Activated T-cell treated with anti-CD3 and anti-CD28 coated beads, Interleukin-2, amount 50 U/mL, for 72 hours (primary cell): ENCODE measurements at regions not wholly inside any gene's neighbourhood (a gene's known extent, or its start where the extent isn't known, plus 50 kb on each side); places are given as distances from the start of the nearest gene placed in this dataset.
"Not testable (repeated sequence)": the region's sequence is repeated elsewhere in the genome, so short reads cannot be mapped to it uniquely, and the experiment has no call there.

ENCODE experiments used
- ATAC-seq, 2 donors: fragments of 150-1000 bp; cut with Tn5 transposase; replicated peaks in 1 of 2; 2 replicates each; pipeline ENCODE4 v1.10.0; 2021; ENCODE audit warnings: moderate library complexity in 2 of 2, mild to moderate bottlenecking in 1 of 2
- DNase-seq, 2 donors: peaks; one replicate each; pipeline ENCODE4 v3.0.0; 2021 to 2022; ENCODE audit warnings: mixed read lengths in 1 of 2
- H3K27ac Mint-ChIP-seq: one replicate; pipeline ENCODE4 v1.8.0; 2022; ENCODE audit warnings: mild to moderate bottlenecking, moderate library complexity, mixed read lengths
- H3K27me3 Mint-ChIP-seq: one replicate; pipeline ENCODE4 v1.8.0; 2022; ENCODE audit warnings: low read depth, mixed read lengths
- H3K36me3 Mint-ChIP-seq, 2 donors: one replicate each; pipeline ENCODE4 v1.8.0; 2022; ENCODE audit warnings: mixed read lengths in 2 of 2, mild to moderate bottlenecking in 1 of 2; ENCODE audit not compliant: insufficient read depth in 2 of 2
- H3K4me1 Mint-ChIP-seq: one replicate; pipeline ENCODE4 v1.8.0; 2022; ENCODE audit warnings: low read depth, mixed read lengths
- H3K4me3 Mint-ChIP-seq, 2 donors: one replicate each; pipeline ENCODE4 v1.8.0; 2022; ENCODE audit warnings: mild to moderate bottlenecking in 2 of 2, mixed read lengths in 2 of 2, moderate library complexity in 2 of 2
- H3K9me3 Mint-ChIP-seq, 2 donors: one replicate each; pipeline ENCODE4 v1.8.0; 2022; ENCODE audit warnings: mixed read lengths in 2 of 2

DNA sequence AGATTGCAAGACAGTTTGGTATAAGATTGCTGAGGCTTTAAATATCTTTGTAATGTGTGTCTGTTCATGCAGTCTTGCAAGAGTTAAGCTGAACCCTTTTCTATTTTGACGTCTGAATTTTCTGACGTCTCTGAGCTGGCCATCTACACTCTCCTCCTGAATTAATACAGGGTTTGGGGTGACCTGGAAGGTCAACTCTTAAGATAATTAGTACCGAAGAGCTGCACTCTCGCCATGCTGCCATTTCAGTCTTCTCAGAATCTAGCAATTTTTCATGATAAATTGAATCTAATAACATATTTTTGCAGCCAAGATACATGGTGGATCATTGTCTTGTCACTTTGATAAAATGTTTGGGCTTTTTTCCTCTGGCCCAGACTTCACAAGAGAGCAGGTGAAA, 1245.2 kb upstream of the CELF4 start:
- Mint-ChIP-seq H3K4me3 (no peak overlapping the region), H3K27ac (no peak overlapping the region), H3K36me3 (no peaks in the 10 kb centered on the region), H3K4me1 (no peaks in the 10 kb centered on the region), H3K9me3 (peaks cover 0 to 1% of the 10 kb centered on the region in 2 donors), H3K27me3 (peaks cover 7% of the 10 kb centered on the region)
- DNase-seq (no peak), ATAC-seq (no peak)

DNA sequence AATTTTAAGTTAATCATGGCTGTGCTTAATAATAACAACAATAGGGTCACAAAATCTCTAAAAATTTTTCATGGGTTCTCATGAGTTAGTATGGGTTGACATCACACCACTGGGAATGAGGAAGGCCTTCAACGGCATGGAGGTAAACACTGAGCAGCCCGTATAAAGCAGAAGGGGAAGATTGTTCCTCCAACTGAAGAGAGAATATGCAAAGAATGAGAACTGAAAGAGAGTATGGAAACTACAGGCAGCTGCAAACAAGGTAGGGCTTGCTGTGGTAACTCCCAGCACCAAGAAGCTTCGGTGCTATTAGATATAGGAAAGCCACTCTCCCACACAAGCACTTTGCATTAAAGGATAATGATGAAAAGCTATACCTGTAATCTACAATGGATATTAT, 1242.3 kb upstream of the CELF4 start:
- peaks cover 0 to 1% of the 10 kb centered on the region in 2 donors for H3K9me3 Mint-ChIP-seq
- peaks cover 10% of the 10 kb centered on the region for H3K27me3 Mint-ChIP-seq
- H3K4me1 Mint-ChIP-seq, result no peaks in the 10 kb centered on the region
- ATAC-seq (no peak), DNase-seq (no peak)
- H3K27ac Mint-ChIP-seq, result no peak overlapping the region
- H3K36me3 Mint-ChIP-seq, result no peaks in the 10 kb centered on the region
- no peak overlapping the region for H3K4me3 Mint-ChIP-seq

- Mint-ChIP-seq H3K36me3 (no peaks in the 10 kb centered on the region), H3K9me3 (peaks cover 0 to 4% of the 10 kb centered on the region in 2 donors)
- no peak for ATAC-seq
Observed at GRCh38 chr18:38805256-38805655, 1239.7 kb upstream of the CELF4 start.

GRCh38 chr18:38801640-38802039, 1236.0 kb upstream of the CELF4 start:
- no peak for ATAC-seq
- H3K27ac Mint-ChIP-seq, result no peak overlapping the region
- H3K4me1 Mint-ChIP-seq, result no peaks in the 10 kb centered on the region
- DNase-seq, result no peak
- H3K36me3 Mint-ChIP-seq, result no peaks in the 10 kb centered on the region
- peaks cover 16% of the 10 kb centered on the region for H3K27me3 Mint-ChIP-seq
- H3K9me3 Mint-ChIP-seq, result peaks cover 7 to 8% of the 10 kb centered on the region in 2 donors
- no peak overlapping the region for H3K4me3 Mint-ChIP-seq

More at GRCh38 chr18:38805256-38805655, 1239.7 kb upstream of the CELF4 start:
- no peak overlapping the region for H3K4me3 Mint-ChIP-seq
- no peak for DNase-seq
- no peak overlapping the region for H3K27ac Mint-ChIP-seq
- no peaks in the 10 kb centered on the region for H3K4me1 Mint-ChIP-seq
- peaks cover 10% of the 10 kb centered on the region for H3K27me3 Mint-ChIP-seq

- H3K9me3 Mint-ChIP-seq, result peaks cover 5 to 9% of the 10 kb centered on the region in 2 donors
- no peak for ATAC-seq
Observed at GRCh38 chr18:38796762-38797161, 1231.2 kb upstream of the CELF4 start.

DNA sequence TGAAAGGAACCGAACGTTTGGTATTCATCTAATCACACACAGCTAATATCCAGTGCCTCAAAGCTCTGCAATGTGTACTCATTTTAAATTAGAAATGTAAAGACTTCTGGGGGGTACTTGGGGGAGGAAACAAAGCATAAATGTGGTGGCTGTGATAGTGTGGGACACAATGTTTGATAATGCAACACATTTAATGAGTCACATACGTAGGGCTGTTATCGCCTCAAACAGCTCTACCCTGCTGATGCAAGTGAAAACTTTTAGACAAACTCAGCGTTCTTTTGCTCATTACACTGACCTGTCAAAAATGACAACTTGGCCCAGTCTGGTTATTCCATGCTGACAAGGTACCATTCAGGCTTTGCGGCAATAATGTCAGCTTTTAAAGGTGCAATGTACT, 1227.1 kb upstream of the CELF4 start:
- Mint-ChIP-seq H3K27ac (no peak overlapping the region), H3K4me1 (no peaks in the 10 kb centered on the region), H3K27me3 (no peaks in the 10 kb centered on the region), H3K36me3 (peaks cover 0 to 2% of the 10 kb centered on the region in 2 donors), H3K4me3 (no peak overlapping the region), H3K9me3 (peaks cover 3 to 4% of the 10 kb centered on the region in 2 donors)
- ATAC-seq (no peak), DNase-seq (no peak)

More at GRCh38 chr18:38796762-38797161, 1231.2 kb upstream of the CELF4 start:
- Mint-ChIP-seq H3K27me3 (peaks cover 6% of the 10 kb centered on the region), H3K36me3 (no peaks in the 10 kb centered on the region), H3K4me3 (no peak overlapping the region), H3K4me1 (no peaks in the 10 kb centered on the region), H3K27ac (no peak overlapping the region)
- no peak for DNase-seq

- Mint-ChIP-seq H3K4me1 (no peaks in the 10 kb centered on the region), H3K36me3 (peaks cover 0 to 2% of the 10 kb centered on the region in 2 donors), H3K27me3 (no peaks in the 10 kb centered on the region), H3K27ac (no peak overlapping the region), H3K9me3 (peaks cover 2 to 3% of the 10 kb centered on the region in 2 donors), H3K4me3 (no peak overlapping the region)
- DNase-seq (no peak), ATAC-seq (no peak)
Observed at GRCh38 chr18:38790786-38791185, 1225.2 kb upstream of the CELF4 start.

DNA sequence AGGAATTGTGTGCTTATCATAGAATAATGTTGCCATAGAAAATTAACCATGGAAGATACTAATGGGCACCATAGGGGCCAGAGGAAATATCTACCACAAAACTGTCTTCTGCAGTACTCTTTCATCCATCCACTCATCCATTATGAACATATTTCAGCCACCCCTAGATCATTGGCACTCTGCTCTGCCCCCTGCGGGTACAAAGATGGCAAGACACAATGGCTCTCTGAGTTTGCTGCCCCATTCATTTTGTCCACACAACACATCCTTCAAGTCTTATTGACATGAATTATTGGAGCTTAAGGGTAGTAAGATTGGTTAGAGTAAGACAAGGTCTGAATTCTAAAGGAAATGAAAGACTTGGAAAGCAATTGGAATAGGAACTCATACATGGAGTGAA, 1224.7 kb upstream of the CELF4 start:
- H3K27ac Mint-ChIP-seq, result no peak overlapping the region
- H3K36me3 Mint-ChIP-seq, result peaks cover 0 to 2% of the 10 kb centered on the region in 2 donors
- no peak for DNase-seq
- H3K4me1 Mint-ChIP-seq, result no peaks in the 10 kb centered on the region
- H3K4me3 Mint-ChIP-seq, result no peak overlapping the region
- H3K27me3 Mint-ChIP-seq, result no peaks in the 10 kb centered on the region
- no peak for ATAC-seq
- H3K9me3 Mint-ChIP-seq, result peaks cover 2 to 3% of the 10 kb centered on the region in 2 donors

DNA sequence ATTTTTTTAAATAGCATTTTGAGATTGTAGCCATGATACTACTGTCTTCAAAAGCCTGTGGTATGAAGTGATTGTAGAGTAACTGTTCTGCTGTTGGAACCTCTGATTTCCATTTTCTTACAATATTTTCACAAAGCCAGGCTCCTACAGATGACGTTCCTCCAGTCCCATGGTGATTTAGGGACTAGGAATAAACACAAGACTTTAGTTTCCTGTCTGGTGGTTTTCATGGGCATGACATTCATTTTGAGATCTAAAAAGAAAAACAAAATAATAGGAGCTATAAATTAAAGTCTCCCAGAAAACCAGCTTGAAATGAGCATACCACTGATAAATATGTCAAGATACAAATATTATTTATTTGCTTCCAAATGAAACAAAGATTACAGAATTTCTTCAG, 1223.5 kb upstream of the CELF4 start:
- Mint-ChIP-seq H3K4me3 (no peak overlapping the region), H3K4me1 (no peaks in the 10 kb centered on the region), H3K36me3 (peaks cover 0 to 2% of the 10 kb centered on the region in 2 donors), H3K9me3 (peaks cover 2 to 3% of the 10 kb centered on the region in 2 donors), H3K27me3 (no peaks in the 10 kb centered on the region), H3K27ac (no peak overlapping the region)
- ATAC-seq (no peak), DNase-seq (no peak)

DNA sequence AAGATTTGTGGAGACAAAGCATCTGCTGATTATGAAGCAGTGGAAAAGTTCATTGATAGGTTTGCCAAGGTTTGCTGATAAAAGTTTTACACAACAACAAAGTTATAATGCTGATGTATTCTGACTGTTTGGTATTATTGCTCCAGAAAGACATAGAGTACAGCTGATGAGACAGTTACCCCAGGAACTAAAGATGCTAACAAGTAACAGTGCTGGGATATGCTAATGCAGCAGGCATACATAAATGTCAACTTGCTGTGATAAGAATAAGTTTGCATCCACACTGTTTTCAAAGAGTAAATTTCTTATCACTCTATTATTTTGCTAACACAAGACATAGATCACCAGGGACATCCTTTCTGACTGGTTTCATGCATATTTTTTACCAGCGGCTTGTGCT, 1221.3 kb upstream of the CELF4 start:
- Mint-ChIP-seq H3K4me3 (no peak overlapping the region), H3K27ac (no peak overlapping the region), H3K27me3 (no peaks in the 10 kb centered on the region), H3K9me3 (peaks cover 2 to 3% of the 10 kb centered on the region in 2 donors), H3K4me1 (no peaks in the 10 kb centered on the region), H3K36me3 (peaks cover 0 to 2% of the 10 kb centered on the region in 2 donors)
- no peak for ATAC-seq
- DNase-seq, result no peak

DNA sequence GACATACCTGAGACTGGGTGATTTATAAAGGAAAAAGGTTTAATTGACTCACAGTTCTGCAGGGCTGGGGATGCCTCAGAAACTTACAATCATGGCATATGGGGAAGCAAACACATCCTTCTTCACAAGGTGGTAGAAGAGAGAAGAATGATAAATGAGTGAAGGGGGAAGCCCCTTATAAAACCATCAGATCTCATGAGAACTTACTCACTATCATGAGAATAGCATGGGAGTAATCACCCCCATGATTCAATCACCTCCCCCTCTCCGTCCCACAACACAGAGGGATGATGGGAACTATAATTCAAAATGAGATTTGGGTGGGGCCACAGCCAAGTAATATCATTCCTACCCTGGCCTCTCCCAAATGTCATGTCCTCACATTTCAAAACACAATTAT, 1206.0 kb upstream of the CELF4 start:
- not testable (repeated sequence) for H3K4me1 Mint-ChIP-seq, H3K27me3 Mint-ChIP-seq, DNase-seq, H3K4me3 Mint-ChIP-seq, ATAC-seq, H3K36me3 Mint-ChIP-seq, H3K9me3 Mint-ChIP-seq, H3K27ac Mint-ChIP-seq

DNA sequence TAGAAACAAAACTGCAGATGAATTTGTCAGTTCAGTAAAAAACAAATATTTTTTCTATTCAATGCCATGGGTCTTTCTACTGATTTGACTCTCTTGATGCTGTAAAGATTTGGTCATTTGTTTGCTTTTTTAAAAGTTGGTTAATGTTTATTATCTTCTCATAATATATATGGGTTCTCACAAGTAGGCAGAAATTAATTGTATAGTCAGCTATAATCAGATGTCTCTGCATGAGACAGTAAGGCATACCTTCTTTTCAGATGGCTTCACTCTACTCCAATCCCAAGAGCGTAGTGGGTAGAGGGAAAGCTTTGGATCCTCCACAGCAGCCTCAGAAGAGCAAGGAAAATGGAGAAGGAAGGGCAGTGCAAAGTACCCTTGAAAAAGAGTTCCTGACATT, 1202.9 kb upstream of the CELF4 start:
- H3K27ac Mint-ChIP-seq, result no peak overlapping the region
- no peak for DNase-seq
- H3K36me3 Mint-ChIP-seq, result peaks cover 0 to 3% of the 10 kb centered on the region in 2 donors

GRCh38 chr18:38759457-38759856, 1193.9 kb upstream of the CELF4 start:
- no peaks in the 10 kb centered on the region for H3K4me1 Mint-ChIP-seq

More for the DNA sequence above, 1202.9 kb upstream of the CELF4 start:
- Mint-ChIP-seq H3K9me3 (peaks cover 5 to 10% of the 10 kb centered on the region in 2 donors), H3K27me3 (no peaks in the 10 kb centered on the region), H3K4me3 (no peak overlapping the region), H3K4me1 (no peaks in the 10 kb centered on the region)
- ATAC-seq, result no peak

GRCh38 chr18:38756436-38756835, 1190.8 kb upstream of the CELF4 start:
- Mint-ChIP-seq H3K4me1 (peaks cover 14% of the 10 kb centered on the region), H3K27ac (no peak overlapping the region), H3K36me3 (peaks cover 0 to 2% of the 10 kb centered on the region in 2 donors), H3K27me3 (peaks cover 6% of the 10 kb centered on the region), H3K9me3 (peaks cover 4 to 9% of the 10 kb centered on the region in 2 donors), H3K4me3 (no peak overlapping the region)
- no peak for DNase-seq
- no peak for ATAC-seq

More at GRCh38 chr18:38759457-38759856, 1193.9 kb upstream of the CELF4 start:
- DNase-seq, result no peak
- Mint-ChIP-seq H3K9me3 (peaks cover 6 to 7% of the 10 kb centered on the region in 2 donors), H3K27ac (no peak overlapping the region), H3K27me3 (no peaks in the 10 kb centered on the region), H3K36me3 (peaks cover 0 to 2% of the 10 kb centered on the region in 2 donors), H3K4me3 (no peak overlapping the region)
- no peak for ATAC-seq
